ENCODE measurements at regions not wholly inside any gene's neighbourhood (a gene's known extent, or its start where the extent isn't known, plus 50 kb on each side); places are given as distances from the start of the nearest gene placed in this dataset.
"Not testable (repeated sequence)": the region's sequence is repeated elsewhere in the genome, so short reads cannot be mapped to it uniquely, and the experiment has no call there.

DNA sequence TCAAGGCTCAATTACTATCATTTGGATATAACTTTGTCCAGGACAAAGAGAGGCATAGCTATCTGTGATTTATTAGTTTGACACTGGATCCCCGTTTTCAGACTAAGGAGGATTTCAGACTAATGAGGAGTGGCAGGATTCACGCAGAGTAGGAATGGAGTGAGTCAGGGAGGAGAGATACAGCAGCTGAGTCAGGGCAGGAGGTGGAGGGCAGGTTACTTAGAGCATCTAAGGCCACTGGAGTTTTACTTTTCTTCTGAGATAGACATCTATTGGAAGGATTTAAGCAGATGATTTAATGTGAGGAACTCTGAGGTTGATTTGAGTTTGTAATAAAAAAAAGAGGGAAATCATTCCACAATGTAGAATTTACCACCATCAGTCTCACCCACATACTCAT lies 110.6 kb downstream of the RPIA start:
- not testable (repeated sequence) for DNase-seq (ENCODE audit: insufficient read length, low spot score); FAIRE-seq

DNA sequence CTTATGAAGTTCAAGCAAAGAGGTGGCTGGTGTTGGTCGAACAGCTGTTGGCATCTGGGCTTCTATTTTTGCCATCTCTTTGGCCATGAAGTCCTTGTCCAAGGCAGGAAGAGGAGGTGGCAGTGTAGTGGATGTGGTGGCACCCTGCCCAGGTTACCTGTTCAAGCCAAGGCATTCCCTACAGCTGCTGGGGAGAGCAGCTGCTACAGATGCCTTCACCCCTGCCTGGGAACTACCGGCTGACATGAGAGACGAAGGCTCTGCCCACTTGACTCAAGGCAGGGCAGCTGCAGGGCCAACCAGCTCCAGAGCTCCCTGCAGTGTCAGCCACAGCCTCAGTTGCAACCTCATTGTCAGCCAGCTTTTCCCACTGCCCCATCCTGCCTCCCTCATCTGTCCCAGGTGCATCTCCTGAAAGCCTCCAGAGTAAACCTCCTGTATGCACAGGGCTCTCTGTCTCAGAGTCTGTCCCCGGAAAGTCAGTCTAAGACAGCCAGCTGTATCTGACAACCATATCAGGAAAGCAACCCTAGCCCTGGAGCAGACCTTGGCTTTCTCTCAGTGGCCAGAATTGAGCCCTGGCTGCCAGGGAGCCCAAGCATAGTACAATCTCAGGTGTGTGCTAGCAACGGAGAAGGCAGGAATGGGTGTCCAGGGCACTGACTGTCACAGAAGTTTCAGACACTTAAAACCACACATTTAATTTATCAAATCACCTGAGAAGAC lies 115.9 kb downstream of the RPIA start:
- FAIRE-seq (no peak), DNase-seq (ENCODE audit: insufficient read length, low spot score) (no peak)
- TF ChIP-seq POLR2A (IDR thresholded peaks at IDR 0.05; ENCODE audit: low read depth, low read length) = no peak

DNA sequence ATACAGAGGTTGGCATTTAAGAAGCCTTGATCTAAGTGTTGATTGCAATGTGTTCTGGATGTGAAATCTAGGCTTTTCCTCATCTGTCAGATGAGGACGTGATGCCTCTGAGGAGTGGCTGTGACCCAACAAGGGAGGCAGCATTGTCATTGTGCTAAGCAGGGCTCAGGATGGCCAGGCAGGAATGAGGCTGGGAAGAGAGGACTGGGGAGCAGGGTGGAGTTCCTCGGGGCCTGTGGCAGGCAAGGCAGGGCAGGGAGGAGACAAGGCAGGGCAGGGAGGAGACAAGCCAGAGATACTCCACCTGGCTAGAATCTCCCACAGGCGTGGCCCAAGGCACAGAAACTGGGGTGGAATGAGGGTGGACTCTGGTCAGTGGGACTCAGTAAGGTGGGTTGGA lies 116.6 kb downstream of the RPIA start:
- no peak for FAIRE-seq
- DNase-seq (ENCODE audit: insufficient read length, low spot score) = no peak

DNA sequence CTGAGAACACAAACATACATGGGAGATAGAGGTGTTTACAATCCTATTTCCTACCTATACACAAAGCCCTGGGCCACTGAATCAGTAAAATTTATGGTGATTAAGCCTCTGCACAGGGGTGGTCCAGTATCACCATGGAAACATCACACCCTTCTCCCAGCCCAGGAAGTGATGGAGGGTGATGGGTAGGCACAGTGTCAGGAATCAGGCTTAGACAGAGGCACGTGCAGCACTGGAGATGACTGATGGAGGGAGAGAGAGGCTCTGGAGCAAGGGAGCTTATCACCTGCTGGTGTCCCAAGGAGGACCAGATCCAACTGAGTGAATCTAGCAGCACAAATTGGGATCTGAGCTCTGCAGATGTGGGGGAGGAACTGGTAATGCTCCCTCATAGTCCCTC lies 117.2 kb downstream of the RPIA start:
- FAIRE-seq (no peak), DNase-seq (ENCODE audit: insufficient read length, low spot score) (no peak)
- no peak for TF ChIP-seq POLR2A (IDR thresholded peaks at IDR 0.05; ENCODE audit: low read depth, low read length)

More for the DNA sequence above, 116.6 kb downstream of the RPIA start:
- no peak for TF ChIP-seq POLR2A (IDR thresholded peaks at IDR 0.05; ENCODE audit: low read depth, low read length)

DNA sequence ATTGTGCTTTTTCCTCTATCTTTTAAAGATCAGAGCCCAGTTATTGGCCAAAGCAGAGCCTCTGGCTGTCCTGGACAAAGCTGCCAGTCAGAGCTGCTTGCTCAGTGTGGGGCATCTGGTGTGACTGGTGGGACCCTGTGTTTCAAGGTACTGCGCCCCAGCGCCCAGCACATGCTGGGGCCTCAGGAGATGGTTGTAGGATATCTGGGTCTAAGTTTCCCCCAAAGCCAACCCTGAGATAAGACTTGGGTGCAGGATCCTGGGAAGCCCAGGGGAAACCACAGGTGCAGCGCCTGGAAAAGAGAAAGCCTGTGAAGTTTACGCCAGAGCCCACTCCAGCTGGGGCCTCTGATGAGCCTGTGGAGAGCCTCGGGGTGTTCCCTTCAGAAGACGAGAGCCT lies 117.7 kb downstream of the RPIA start:
- no peak for DNase-seq (ENCODE audit: insufficient read length, low spot score)
- no peak for TF ChIP-seq POLR2A (IDR thresholded peaks at IDR 0.05; ENCODE audit: low read depth, low read length)
- FAIRE-seq = no peak

DNA sequence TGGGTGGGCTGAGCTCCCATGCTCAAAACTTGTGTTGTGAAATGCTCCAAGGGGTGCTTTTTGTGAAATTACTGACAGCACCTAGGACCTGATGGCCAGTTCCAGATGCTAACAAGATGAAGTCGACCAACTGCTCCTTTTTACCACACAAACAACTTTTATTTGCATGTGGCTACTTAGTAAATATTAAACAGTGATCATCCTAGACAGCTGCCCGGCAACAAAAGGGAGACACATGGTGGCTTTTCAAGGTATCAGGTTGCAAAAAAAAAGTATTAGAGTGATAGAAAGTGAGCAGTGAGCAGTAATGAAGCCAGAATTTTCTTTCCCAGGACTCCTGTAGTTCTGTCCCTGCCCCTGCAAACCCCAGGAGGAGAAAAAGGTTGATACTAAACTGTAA lies 118.5 kb downstream of the RPIA start:
- TF ChIP-seq POLR2A (IDR thresholded peaks at IDR 0.05; ENCODE audit: low read depth, low read length) = no peak
- DNase-seq (ENCODE audit: insufficient read length, low spot score) (no peak), FAIRE-seq (no peak)

DNA sequence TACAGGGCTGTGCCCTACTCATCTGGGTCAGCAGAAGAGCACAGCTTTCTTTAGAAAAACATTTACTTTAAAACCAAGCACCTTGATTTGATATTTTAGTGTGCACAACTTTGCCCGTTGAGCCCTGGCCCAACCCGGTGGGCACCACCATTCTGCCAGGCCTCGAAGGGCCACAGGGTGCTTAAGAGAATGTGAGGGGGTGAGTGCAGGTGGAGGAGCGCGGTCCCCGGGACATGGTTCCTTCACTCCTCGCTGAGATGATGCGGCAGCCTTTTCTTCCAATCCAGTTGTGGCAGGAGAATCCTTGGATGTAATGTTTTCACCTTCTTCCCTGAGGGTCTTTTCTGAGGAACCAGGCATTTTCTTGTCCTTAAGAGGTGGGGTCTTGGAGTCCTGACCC lies 119.0 kb downstream of the RPIA start:
- DNase-seq (ENCODE audit: insufficient read length, low spot score) = no peak
- FAIRE-seq = no peak
- TF ChIP-seq POLR2A (IDR thresholded peaks at IDR 0.05; ENCODE audit: low read depth, low read length) = no peak

DNA sequence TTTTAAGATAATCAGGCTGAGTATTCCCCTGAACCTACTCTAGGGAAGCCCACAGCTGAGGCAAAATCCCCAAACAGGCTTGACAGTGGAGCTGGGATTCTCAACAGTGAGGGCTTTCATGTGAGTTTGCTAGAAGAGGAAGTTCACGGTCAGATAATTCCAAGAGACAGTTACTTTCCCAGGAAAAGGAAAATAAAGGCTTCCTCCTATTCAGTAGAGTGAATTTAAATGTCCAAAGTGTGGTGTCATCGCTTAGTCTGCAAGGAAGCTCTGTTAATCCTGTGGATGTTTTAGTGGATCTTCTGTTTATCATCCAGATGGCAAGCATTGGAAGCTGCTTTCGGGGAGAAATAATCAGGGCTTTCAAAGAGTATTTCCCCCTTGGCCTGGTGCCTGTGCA lies 119.8 kb downstream of the RPIA start:
- no peak for TF ChIP-seq POLR2A (IDR thresholded peaks at IDR 0.05; ENCODE audit: low read depth, low read length)
- no peak for FAIRE-seq
- no peak for DNase-seq (ENCODE audit: insufficient read length, low spot score)

DNA sequence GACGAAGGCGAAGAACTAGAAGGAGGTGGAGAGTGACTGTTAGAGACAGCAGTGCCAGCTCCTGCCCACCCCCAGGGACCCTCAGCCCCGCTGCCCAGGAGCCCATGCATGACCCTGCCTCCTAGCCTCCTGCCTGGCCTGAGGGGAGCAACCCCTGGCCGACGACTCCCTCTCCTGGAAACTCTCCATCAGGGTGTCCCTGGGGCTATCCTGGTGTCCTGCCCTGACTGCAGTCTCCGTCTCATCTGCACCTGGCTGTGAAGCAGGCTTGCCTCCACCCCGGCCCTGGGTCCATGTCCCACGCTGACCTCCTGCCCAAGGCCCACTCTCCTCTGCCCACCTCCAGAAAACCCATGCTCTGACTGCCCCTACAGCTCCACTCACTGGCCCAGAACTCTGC lies 120.2 kb downstream of the RPIA start:
- no peak for TF ChIP-seq POLR2A (IDR thresholded peaks at IDR 0.05; ENCODE audit: low read depth, low read length)
- FAIRE-seq (no peak), DNase-seq (ENCODE audit: insufficient read length, low spot score) (no peak)

DNA sequence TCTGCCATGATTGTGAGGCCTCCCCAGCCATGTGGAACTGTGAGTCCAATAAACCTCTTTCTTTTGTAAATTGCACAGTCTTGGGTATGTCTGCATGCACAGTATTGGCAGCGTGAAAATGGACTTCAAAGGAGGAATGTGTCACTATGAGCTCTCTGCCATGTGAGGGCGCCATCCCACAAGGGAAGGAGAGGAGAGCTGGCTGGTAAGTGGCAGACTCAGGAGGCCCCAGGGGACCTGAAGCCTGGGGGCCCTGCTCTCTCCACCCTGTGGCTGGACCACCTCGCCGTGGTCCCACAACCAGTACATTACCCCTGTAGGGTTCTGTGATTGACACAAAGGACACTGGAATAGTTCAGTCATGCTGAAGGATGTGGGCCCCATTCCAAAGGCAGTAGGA lies 122.1 kb downstream of the RPIA start:
- DNase-seq (ENCODE audit: insufficient read length, low spot score) (no peak), FAIRE-seq (no peak)
- TF ChIP-seq POLR2A (IDR thresholded peaks at IDR 0.05; ENCODE audit: low read depth, low read length) = no peak

DNA sequence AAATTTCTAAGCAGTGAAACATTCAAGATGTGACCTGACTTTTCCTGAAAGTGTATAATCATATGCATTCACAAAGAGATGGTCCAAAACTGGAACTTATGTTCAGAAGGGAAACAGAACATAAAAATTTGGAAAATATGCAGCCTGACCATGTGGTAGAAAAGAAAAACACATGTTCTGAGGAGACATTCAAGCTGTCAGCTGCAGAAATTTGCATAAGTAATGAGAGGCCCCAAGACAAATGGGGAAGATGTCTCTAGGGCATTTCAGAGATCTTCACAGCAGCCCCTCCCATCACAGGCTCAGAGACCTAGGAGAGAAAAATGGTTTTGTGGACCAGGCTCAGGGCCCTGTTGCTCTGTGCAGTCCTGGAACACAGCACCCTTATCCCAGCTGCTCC lies 123.8 kb downstream of the RPIA start:
- TF ChIP-seq POLR2A (IDR thresholded peaks at IDR 0.05; ENCODE audit: low read depth, low read length) = no peak
- no peak for FAIRE-seq
- no peak for DNase-seq (ENCODE audit: insufficient read length, low spot score)

DNA sequence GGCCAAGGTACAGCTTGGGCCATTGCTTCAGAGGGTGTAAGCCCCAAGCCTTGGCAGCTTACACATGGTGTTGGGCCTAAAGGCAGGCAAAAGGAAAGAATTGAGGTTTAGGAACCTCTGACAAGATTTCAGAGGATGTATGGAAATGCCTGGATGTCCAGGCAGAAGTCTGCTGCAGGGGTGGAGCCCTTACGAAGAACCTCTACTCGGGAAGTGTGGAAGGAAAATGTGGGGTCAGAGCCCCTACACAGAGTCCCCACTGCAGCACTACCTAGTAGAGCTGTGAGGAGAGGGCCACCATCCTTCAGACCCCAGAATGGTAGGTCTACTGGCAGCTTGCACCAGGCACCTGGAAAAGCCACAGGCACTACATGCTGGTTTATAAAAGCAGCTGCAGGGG lies 124.2 kb downstream of the RPIA start:
- DNase-seq (ENCODE audit: insufficient read length, low spot score) = no peak
- FAIRE-seq = no peak
- TF ChIP-seq POLR2A (IDR thresholded peaks at IDR 0.05; ENCODE audit: low read depth, low read length) = no peak

DNA sequence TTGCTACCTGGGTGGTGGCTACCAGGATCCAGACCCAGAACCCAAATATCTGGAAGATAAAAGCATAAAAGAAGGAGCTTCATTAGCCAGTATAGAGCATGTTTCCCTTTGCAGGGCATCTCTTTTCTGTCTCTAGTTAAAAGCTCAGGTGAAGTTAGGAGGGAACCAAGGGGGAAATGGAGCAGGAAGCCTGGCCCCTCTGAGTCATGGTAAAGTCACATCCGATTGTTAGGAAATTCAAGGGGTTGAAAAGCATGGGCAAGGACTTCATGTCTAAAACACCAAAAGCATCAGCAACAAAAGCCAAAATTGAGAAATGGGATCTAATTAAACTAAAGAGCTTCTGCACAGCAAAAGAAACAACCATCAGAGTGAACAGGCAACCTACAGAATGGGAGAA lies 126.9 kb downstream of the RPIA start:
- no peak for DNase-seq (ENCODE audit: insufficient read length, low spot score)
- no peak for FAIRE-seq
- TF ChIP-seq POLR2A (IDR thresholded peaks at IDR 0.05; ENCODE audit: low read depth, low read length) = no peak

DNA sequence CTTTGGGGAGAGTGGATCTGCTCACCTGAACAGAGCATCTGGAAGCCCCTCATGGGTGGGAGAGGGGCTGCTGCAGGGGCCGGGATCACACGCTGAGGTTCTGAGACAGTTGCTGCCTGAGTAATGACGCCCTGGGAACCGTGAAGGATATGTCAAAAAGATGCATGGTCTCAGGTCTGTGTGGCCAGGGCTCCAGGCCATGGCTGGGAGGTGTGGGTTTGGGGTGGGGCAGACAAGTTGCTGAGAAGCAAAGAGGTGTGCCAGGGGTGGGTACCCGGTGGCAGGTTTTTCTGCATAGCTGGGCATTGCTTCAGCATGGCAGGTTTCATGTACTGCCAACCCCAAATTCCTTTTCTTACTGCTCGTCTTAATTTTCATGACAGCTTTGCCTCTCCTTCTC lies 133.5 kb downstream of the RPIA start:
- FAIRE-seq = no peak
- DNase-seq (ENCODE audit: insufficient read length, low spot score) = no peak
- no peak for TF ChIP-seq POLR2A (IDR thresholded peaks at IDR 0.05; ENCODE audit: low read depth, low read length)

DNA sequence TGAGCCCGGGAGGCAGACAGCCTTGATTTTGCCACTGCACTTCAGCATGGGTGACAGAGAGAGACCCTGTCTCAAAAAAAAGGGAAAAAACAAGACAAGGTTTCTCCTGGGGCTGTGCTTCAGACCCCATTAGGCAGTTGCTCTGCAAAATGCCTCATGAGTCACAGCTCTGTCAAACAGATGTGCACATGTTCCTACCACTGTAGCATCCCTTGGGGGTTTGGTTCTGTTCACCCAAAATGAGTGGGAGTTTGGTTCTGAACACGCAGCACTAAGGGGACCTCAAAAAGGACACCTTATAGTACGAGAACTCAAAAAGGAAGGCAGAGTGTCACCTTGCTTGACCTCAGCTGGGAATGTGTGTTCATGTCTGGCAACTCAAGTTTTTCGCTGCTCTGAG lies 134.9 kb downstream of the RPIA start:
- FAIRE-seq (no peak), DNase-seq (ENCODE audit: insufficient read length, low spot score) (no peak)
- TF ChIP-seq POLR2A (IDR thresholded peaks at IDR 0.05; ENCODE audit: low read depth, low read length) = no peak

DNA sequence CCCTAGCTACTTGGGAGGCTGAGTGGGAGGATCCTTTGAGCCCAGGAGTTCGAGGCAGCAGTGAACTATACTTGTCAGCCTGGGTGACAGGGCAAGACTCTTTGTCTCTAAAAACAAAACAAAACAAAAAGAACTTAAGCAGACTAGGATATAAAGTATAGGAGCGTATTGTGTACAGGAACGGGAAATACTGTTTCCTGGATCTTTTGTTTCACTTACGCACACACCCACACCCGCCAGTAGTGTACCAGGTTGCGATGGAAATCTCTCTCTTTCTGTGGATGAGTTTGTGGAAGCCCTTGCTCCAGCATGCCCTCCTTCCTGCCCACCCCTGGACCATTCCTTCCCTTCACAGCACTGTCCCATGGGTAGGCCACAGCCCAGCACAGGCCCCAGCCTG lies 136.3 kb downstream of the RPIA start:
- TF ChIP-seq POLR2A (IDR thresholded peaks at IDR 0.05; ENCODE audit: low read depth, low read length) = no peak
- DNase-seq (ENCODE audit: insufficient read length, low spot score) (no peak), FAIRE-seq (no peak)

All from H54 (cell line).